Epithelial cell of esophagus (primary cell): ENCODE measurements at regions not wholly inside any gene's neighbourhood (a gene's known extent, or its start where the extent isn't known, plus 50 kb on each side); places are given as distances from the start of the nearest gene placed in this dataset.

Experiments used
- DNase-seq: peaks from one replicate; pipeline ENCODE4 v3.0.0; 2010; ENCODE audit warnings: low read depth
- H3K4me3 ChIP-seq: 2 replicates; pipeline ENCODE4 v1.5.1; 2011; ENCODE audit warnings: mild to moderate bottlenecking, low read length, control low read depth
- CTCF ChIP-seq: IDR thresholded peaks from 2 replicates; pipeline ENCODE4 v1.5.1; 2011; ENCODE audit warnings: low read depth, mild to moderate bottlenecking, low read length, control low read depth, inconsistent platforms; ENCODE audit not compliant: insufficient read depth; ENCODE audit errors: missing control alignments

DNA sequence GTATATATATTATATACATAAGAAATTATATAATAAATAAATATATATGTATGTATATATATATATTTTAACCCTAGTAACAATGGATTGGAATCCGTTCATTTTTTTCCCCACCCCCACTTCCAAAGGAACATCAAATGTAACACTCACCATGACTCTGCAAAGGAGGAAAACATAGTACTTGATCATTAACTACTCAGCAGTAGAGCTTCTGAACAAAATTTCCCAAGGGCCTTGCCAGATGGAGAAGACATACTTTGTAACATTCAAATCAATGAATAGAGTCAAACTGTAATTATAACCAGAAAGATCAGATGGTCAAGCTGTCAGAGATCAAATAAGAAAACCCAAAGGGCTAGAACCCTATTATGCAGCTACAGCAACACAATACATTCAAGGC, 126.0 kb upstream of the CNTN1 start:
- DNase-seq, result no peak
- TF ChIP-seq CTCF, result no peak
- H3K4me3 ChIP-seq, result no peak overlapping the region

GRCh38 chr12:40569626-40570179, 122.5 kb upstream of the CNTN1 start:
- TF ChIP-seq CTCF, result no peak
- DNase-seq, result no peak
- H3K4me3 ChIP-seq, result no peak overlapping the region

DNA sequence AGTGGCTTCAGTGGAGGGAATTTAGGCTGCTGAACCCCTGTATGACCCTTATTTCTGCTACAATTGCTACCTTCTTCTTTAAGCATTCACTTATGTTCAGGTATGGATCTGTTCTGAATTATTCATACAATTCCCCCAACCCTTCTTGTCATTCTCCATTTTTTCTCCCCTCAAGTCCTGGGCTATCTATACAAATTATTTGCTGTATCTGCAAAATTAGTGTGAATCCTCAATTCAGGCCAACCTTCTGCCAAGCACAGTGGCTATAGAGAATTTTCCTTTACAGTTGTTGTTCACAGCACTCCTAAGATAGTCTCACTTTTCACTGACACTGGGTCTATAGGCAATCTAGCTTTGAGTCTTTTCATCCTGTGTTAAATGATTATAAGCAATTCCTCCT, 119.2 kb upstream of the CNTN1 start:
- no peak for TF ChIP-seq CTCF
- no peak for DNase-seq
- no peak overlapping the region for H3K4me3 ChIP-seq

DNA sequence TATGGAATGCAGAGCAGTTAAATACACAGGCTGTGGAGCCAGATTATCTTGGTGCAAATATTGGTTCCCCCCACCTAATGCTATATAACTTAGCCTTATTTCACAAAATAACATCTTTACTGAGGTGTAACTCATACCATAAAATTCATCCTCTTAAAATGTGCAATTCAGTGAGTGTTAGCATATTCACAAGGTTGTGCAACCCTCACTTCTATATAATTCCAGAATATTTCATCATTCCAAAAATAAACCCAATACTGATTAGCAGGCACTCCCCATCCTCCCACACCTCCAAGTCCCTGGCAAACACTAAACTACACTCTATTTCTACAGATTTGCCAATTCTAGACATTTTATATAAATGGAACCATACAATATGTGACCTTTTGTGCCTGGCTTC, 116.3 kb upstream of the CNTN1 start:
- TF ChIP-seq CTCF, result no peak
- no peak for DNase-seq
- no peak overlapping the region for H3K4me3 ChIP-seq

DNA sequence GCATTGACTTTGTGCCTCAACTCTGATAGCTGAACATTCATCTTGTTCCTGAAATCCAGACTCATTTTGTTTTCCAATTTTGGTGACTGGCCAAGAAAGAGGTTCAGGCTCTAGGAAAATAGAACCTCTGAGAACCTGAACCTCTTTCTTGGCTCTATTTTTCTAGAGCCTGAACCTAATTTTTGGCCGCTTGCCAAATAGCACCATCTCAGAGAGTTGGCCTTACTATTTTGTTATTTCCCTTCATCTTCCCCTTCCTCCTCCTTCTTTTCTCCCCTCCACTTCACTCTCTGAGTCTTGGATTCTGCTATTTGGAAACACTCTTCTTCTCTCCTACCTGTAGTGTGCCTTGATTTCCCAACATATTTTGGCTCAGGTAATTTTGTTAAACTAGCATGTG, 114.4 kb upstream of the CNTN1 start:
- no peak for TF ChIP-seq CTCF
- no peak for DNase-seq
- no peak overlapping the region for H3K4me3 ChIP-seq

DNA sequence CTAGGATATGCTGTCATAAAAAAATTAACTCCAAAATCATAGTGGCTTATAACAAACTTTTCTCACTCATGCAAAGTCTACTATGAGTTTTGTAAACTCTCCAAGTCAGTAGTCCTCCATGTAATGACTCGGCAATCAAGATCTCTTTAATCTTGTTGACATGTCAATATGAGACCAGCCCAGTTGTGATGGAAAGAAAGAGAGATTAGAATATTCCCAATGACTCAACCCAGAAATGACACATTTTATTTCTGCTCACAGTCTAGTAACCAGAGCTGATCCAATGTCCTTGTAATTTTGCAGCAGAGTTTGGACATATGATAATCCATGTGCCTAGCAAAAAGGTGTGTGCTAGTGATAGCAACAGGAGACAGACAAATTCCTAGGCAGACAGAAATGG, 112.6 kb upstream of the CNTN1 start:
- peak; percentile 22 for DNase-seq
- H3K4me3 ChIP-seq, result no peak overlapping the region
- no peak for TF ChIP-seq CTCF

GRCh38 chr12:40580346-40580745, 111.9 kb upstream of the CNTN1 start:
- DNase-seq, result no peak
- no peak overlapping the region for H3K4me3 ChIP-seq
- TF ChIP-seq CTCF, result no peak
